ENCODE measurements at regions not wholly inside any gene's neighbourhood (a gene's known extent, or its start where the extent isn't known, plus 50 kb on each side); places are given as distances from the start of the nearest gene placed in this dataset.

DNA sequence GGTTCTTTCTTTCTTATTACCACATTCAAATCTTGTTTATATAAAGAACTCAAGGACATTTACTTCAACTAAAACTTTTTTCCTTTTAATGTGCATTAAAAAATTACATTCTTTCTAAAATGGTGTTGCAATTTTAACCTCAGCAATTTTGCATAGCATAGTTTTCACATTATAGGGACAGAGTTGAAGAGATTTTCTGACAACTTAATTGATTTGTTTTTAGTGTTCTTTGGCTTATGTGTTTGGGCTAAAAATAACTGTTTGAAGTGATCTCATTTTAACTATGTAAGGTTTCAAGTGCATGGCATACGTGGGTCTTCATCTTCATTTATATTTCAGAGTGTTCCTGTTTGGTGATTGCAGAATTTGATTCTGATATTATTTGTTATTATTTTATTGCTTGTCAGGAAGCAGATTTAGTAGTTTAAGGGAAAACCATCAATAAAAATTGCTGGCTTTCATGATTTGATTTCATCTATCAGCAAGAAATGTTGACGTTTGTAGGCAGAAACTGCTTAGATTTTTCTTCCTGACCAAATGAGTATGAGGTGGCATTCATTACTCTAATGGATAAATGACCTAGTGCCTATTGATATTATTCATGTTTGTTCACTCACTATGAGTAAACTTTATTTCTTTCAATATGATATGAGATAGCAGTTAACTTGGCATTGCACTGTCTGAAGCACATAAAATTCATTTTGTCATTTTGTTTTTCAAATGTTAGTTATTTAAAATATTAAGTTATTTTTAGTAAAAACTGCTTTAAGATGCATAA lies 398.4 kb downstream of the NUP35 start:
- BruUV-seq (replicated peaks), result no TSS peak

More for the DNA sequence above, 398.4 kb downstream of the NUP35 start:
- ChIA-PET POLR2A (no interaction called here), CTCF (no interaction called here)
- Histone ChIP-seq H3K9me1 (replicated peaks; ENCODE audit: control insufficient read depth, extremely low read depth, insufficient read depth, low read length) (no peaks in the 10 kb centered on the region), H3K27ac (ENCODE audit: insufficient read depth, low read depth, low read length) (no peak overlapping the region), H3K4me1 (ENCODE audit: control insufficient read depth, extremely low read depth, insufficient read depth, low read length) (no peaks in the 10 kb centered on the region), H3K9me3 (replicated peaks; ENCODE audit: control insufficient read depth, insufficient read depth, low read length) (no peaks in the 10 kb centered on the region), H4K20me1 (replicated peaks; ENCODE audit: control insufficient read depth, extremely low read depth, insufficient read depth, low read length) (no peaks in the 10 kb centered on the region), H3K79me2 (ENCODE audit: control insufficient read depth, insufficient read depth, low read length) (no peaks in the 10 kb centered on the region), H3K9ac (replicated peaks; ENCODE audit: extremely low read depth, insufficient read depth, low read length) (no peak overlapping the region), H3K4me2 (ENCODE audit: insufficient read depth, low read length) (no peak overlapping the region), H3K27me3 (ENCODE audit: control insufficient read depth in 2 of 2, insufficient read depth in 2 of 2, low read length in 2 of 2) (no peaks in the 10 kb centered on the region), H3K36me3 (ENCODE audit: control insufficient read depth in 2 of 2, extremely low read depth in 1 of 2, insufficient read depth in 2 of 2, low read length in 2 of 2) (no peaks in the 10 kb centered on the region), H3K4me3 (replicated peaks in 1 of 3; ENCODE audit: insufficient read depth in 1 of 3, low read depth in 1 of 3, low read length in 3 of 3) (no peak overlapping the region), H2AFZ (ENCODE audit: low read depth, low read length) (no peak overlapping the region)
- dilution Hi-C loops (cut with MboI; ENCODE audit: extremely low pct_ligation_motif_present, low sequenced_read_pairs) (no loop called here), intact Hi-C loops (cut with micrococcal nuclease) (no loop called here)
- no peak for TF ChIP-seq MYC (IDR thresholded peaks at IDR 0.05; ENCODE audit: low read depth, low read length)
- TF ChIP-seq JUN (IDR thresholded peaks at IDR 0.05; ENCODE audit: borderline replicate concordance, insufficient read depth, insufficient read length, low read depth), result no peak
- TF ChIP-seq MAX (IDR thresholded peaks at IDR 0.05; ENCODE audit: insufficient read depth, insufficient read length), result no peak
- TF ChIP-seq POLR2AphosphoS5 (IDR thresholded peaks at IDR 0.05; ENCODE audit: insufficient read depth, low read depth, low read length), result no peak
- TF ChIP-seq GATA2 (IDR thresholded peaks at IDR 0.05; ENCODE audit: insufficient read depth, insufficient read length, low read depth, low read length), result no peak
- no peak for TF ChIP-seq FOS (IDR thresholded peaks at IDR 0.05; ENCODE audit: borderline replicate concordance, insufficient read depth, low read length)
- no peak for TF ChIP-seq CTCF (IDR thresholded peaks at IDR 0.05; ENCODE audit: extremely low read depth in 1 of 2, insufficient read depth in 1 of 2, low read depth in 1 of 2, low read length in 2 of 2)
- TF ChIP-seq EZH2 (IDR thresholded peaks at IDR 0.05; ENCODE audit: borderline replicate concordance, low read depth, low read length, severe bottlenecking), result no peak
- no peak for TF ChIP-seq POLR2A (IDR thresholded peaks at IDR 0.05; ENCODE audit: low read depth, low read length)
- DNase-seq (ENCODE audit: low read depth, low spot score), result no peak
- FAIRE-seq, result no peak

Data from endothelial cell of umbilical vein (primary cell).